ENCODE measurements at regions not wholly inside any gene's neighbourhood (a gene's known extent, or its start where the extent isn't known, plus 50 kb on each side); places are given as distances from the start of the nearest gene placed in this dataset.

DNA sequence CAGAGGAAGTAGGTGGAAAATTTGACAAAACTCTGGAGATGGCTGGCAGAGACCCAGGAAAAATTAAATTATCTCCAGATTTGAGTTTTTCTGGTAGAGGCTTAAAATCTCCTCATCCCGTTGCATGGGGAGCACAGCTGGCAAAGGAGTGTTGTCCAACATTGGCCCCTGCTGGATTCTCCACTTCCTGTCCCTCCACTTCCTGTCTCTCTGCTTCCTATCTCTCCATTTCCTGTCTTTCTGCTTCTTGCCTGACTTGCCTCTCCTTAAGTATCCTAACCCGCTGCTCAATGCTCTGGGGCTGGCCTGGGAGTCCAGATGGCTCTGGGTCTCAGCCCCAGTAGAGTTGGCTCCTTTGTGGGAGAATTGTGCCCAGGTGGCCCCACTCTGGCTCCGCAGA, 65.8 kb upstream of the EMX2 start:
- Histone ChIP-seq H3K27ac (ENCODE audit: extremely low read length, insufficient read depth, low read length) (no peak overlapping the region), H3K27me3 (ENCODE audit: control insufficient read depth in 1 of 2, insufficient read depth in 2 of 2, low read length in 2 of 2) (no peaks in the 10 kb centered on the region), H3K9ac (ENCODE audit: insufficient read depth, low read depth, low read length) (no peak overlapping the region), H3K4me1 (ENCODE audit: insufficient read depth, low read length) (no peaks in the 10 kb centered on the region), H3K4me2 (ENCODE audit: low read depth, low read length) (no peak overlapping the region), H3K36me3 (replicated peaks in 1 of 2; ENCODE audit: control insufficient read depth in 1 of 2, insufficient read depth in 2 of 2, low read length in 2 of 2) (no peaks in the 10 kb centered on the region), H2AFZ (ENCODE audit: low read length) (no peak overlapping the region), H3K79me2 (ENCODE audit: insufficient read depth, low read length) (no peaks in the 10 kb centered on the region), H4K20me1 (ENCODE audit: insufficient read depth, low read length) (no peaks in the 10 kb centered on the region), H3K9me3 (ENCODE audit: low read length) (no peaks in the 10 kb centered on the region), H3K4me3 (replicated peaks in 1 of 3; ENCODE audit: insufficient read depth in 1 of 3, low read depth in 2 of 3, low read length in 3 of 3) (no peak overlapping the region)
- CTCF ChIA-PET (ENCODE audit: low intra/inter-chr PET ratio, low total read pairs), result no interaction called here
- ATAC-seq (no peak), DNase-seq (ENCODE audit: low spot score) (no peak), FAIRE-seq (no peak)
- POLR2A ChIA-PET, result no interaction called here
- intact Hi-C loops (cut with micrococcal nuclease; ENCODE audit: unreplicated experiment), result no loop called here
- no peak for TF ChIP-seq GABPA (IDR thresholded peaks at IDR 0.05; ENCODE audit: low read depth, low read length)
- TF ChIP-seq GABPA (CRISPR knock-in tag; IDR thresholded peaks at IDR 0.05; ENCODE audit: low read depth), result peak; percentile 42; the same call in 1 of the 2 replicates
- no peak for TF ChIP-seq SMARCC2 (IDR thresholded peaks at IDR 0.05)
- in situ Hi-C loops (cut with HindIII; ENCODE audit: extremely low pct_ligation_motif_present, low pct_unique_long_range_greater_than_20kb), result loop anchor here (25.0 kb wide), 1 partner anchor 961 kb away; no protein-coding TSS in a partner anchor
- WGBS (ENCODE audit: low lambda C conversion rate), result 72% methylated on average over 3 of the region's 3 CpGs
- no TSS peak for BruUV-seq (replicated peaks)

DNA sequence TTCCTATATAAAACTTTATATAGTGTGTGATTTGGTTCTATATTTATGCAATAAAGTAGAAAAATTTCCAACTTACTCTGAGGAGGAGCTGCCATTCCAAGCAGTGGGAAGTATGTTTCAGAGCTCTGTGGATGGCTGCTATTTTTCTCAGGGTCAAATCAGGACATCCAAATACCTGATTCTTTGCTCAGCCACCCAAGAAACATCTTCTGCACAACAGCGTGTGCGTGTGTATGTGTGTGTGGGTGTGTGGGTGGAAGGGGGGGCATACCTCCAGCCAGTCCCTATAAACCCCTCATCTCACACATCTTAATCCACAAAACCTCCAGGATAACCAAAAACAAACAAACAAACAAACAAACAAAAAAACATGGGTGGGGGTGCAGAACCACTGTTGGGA, 66.3 kb upstream of the EMX2 start:
- no peaks in the 10 kb centered on the region for H3K9me3 ChIP-seq (ENCODE audit: low read length)
- ATAC-seq, result no peak
- H3K9ac ChIP-seq (ENCODE audit: insufficient read depth, low read depth, low read length), result no peak overlapping the region
- no peak for DNase-seq (ENCODE audit: low spot score)
- in situ Hi-C loops (cut with HindIII; ENCODE audit: extremely low pct_ligation_motif_present, low pct_unique_long_range_greater_than_20kb) (loop anchor here (25.0 kb wide), 1 partner anchor 961 kb away; no protein-coding TSS in a partner anchor), intact Hi-C loops (cut with micrococcal nuclease; ENCODE audit: unreplicated experiment) (no loop called here)
- POLR2A ChIA-PET, result no interaction called here
- no peak overlapping the region for H2AFZ ChIP-seq (ENCODE audit: low read length)
- H3K27me3 ChIP-seq (ENCODE audit: control insufficient read depth in 1 of 2, insufficient read depth in 2 of 2, low read length in 2 of 2), result no peaks in the 10 kb centered on the region
- H3K4me3 ChIP-seq (replicated peaks in 1 of 3; ENCODE audit: insufficient read depth in 1 of 3, low read depth in 2 of 3, low read length in 3 of 3), result no peak overlapping the region
- no peaks in the 10 kb centered on the region for H3K79me2 ChIP-seq (ENCODE audit: insufficient read depth, low read length)
- H3K27ac ChIP-seq (ENCODE audit: extremely low read length, insufficient read depth, low read length), result no peak overlapping the region
- no peaks in the 10 kb centered on the region for H3K4me1 ChIP-seq (ENCODE audit: insufficient read depth, low read length)
- no TSS peak for BruUV-seq (replicated peaks)
- no peaks in the 10 kb centered on the region for H3K36me3 ChIP-seq (replicated peaks in 1 of 2; ENCODE audit: control insufficient read depth in 1 of 2, insufficient read depth in 2 of 2, low read length in 2 of 2)
- H3K4me2 ChIP-seq (ENCODE audit: low read depth, low read length), result no peak overlapping the region
- no peaks in the 10 kb centered on the region for H4K20me1 ChIP-seq (ENCODE audit: insufficient read depth, low read length)
- no peak for FAIRE-seq
- TF ChIP-seq ZNF652 (CRISPR knock-in tag; IDR thresholded peaks at IDR 0.05; ENCODE audit: borderline replicate concordance, low read depth) (no peak), DMAP1 (CRISPR knock-in tag; IDR thresholded peaks at IDR 0.05) (no peak)
- TF ChIP-seq, protein P1, sequence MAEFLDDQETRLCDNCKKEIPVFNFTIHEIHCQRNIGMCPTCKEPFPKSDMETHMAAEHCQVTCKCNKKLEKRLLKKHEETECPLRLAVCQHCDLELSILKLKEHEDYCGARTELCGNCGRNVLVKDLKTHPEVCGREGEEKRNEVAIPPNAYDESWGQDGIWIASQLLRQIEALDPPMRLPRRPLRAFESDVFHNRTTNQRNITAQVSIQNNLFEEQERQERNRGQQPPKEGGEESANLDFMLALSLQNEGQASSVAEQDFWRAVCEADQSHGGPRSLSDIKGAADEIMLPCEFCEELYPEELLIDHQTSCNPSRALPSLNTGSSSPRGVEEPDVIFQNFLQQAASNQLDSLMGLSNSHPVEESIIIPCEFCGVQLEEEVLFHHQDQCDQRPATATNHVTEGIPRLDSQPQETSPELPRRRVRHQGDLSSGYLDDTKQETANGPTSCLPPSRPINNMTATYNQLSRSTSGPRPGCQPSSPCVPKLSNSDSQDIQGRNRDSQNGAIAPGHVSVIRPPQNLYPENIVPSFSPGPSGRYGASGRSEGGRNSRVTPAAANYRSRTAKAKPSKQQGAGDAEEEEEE (CRISPR knock-in tag; IDR thresholded peaks at IDR 0.05; ENCODE audit: borderline replicate concordance), result no peak
- TF ChIP-seq, protein P2, sequence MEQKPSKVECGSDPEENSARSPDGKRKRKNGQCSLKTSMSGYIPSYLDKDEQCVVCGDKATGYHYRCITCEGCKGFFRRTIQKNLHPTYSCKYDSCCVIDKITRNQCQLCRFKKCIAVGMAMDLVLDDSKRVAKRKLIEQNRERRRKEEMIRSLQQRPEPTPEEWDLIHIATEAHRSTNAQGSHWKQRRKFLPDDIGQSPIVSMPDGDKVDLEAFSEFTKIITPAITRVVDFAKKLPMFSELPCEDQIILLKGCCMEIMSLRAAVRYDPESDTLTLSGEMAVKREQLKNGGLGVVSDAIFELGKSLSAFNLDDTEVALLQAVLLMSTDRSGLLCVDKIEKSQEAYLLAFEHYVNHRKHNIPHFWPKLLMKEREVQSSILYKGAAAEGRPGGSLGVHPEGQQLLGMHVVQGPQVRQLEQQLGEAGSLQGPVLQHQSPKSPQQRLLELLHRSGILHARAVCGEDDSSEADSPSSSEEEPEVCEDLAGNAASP (CRISPR knock-in tag; IDR thresholded peaks at IDR 0.05; ENCODE audit: borderline replicate concordance), result no peak
- TF ChIP-seq, protein P3, sequence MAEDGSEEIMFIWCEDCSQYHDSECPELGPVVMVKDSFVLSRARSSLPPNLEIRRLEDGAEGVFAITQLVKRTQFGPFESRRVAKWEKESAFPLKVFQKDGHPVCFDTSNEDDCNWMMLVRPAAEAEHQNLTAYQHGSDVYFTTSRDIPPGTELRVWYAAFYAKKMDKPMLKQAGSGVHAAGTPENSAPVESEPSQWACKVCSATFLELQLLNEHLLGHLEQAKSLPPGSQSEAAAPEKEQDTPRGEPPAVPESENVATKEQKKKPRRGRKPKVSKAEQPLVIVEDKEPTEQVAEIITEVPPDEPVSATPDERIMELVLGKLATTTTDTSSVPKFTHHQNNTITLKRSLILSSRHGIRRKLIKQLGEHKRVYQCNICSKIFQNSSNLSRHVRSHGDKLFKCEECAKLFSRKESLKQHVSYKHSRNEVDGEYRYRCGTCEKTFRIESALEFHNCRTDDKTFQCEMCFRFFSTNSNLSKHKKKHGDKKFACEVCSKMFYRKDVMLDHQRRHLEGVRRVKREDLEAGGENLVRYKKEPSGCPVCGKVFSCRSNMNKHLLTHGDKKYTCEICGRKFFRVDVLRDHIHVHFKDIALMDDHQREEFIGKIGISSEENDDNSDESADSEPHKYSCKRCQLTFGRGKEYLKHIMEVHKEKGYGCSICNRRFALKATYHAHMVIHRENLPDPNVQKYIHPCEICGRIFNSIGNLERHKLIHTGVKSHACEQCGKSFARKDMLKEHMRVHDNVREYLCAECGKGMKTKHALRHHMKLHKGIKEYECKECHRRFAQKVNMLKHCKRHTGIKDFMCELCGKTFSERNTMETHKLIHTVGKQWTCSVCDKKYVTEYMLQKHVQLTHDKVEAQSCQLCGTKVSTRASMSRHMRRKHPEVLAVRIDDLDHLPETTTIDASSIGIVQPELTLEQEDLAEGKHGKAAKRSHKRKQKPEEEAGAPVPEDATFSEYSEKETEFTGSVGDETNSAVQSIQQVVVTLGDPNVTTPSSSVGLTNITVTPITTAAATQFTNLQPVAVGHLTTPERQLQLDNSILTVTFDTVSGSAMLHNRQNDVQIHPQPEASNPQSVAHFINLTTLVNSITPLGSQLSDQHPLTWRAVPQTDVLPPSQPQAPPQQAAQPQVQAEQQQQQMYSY (CRISPR knock-in tag; IDR thresholded peaks at IDR 0.05), result no peak
- WGBS (ENCODE audit: low lambda C conversion rate), result 77% methylated on average over 2 of the region's 2 CpGs
- CTCF ChIA-PET (ENCODE audit: low intra/inter-chr PET ratio, low total read pairs), result no interaction called here

All from HepG2 (cell line).